ENCODE measurements at regions not wholly inside any gene's neighbourhood (a gene's known extent, or its start where the extent isn't known, plus 50 kb on each side); places are given as distances from the start of the nearest gene placed in this dataset.

- Histone ChIP-seq H3K36me3 (no peaks in the 10 kb centered on the region), H3K4me3 (no peak overlapping the region), H3K4me1 (no peaks in the 10 kb centered on the region), H3K27me3 (no peaks in the 10 kb centered on the region), H3K27ac (no peak overlapping the region), H3K9me3 (no peaks in the 10 kb centered on the region)
- no peak for DNase-seq
- no peak for TF ChIP-seq CTCF (IDR thresholded peaks at IDR 0.05)
- intact Hi-C loops (cut with DNase I; ENCODE audit: low total_unique reads), result no loop called here
Measured at GRCh38 chr2:123768233-123768632, 256.9 kb upstream of the CNTNAP5 start.

- Histone ChIP-seq H3K27me3 (no peaks in the 10 kb centered on the region), H3K27ac (no peak overlapping the region), H3K9me3 (no peaks in the 10 kb centered on the region), H3K4me1 (no peaks in the 10 kb centered on the region), H3K4me3 (no peak overlapping the region), H3K36me3 (no peaks in the 10 kb centered on the region)
- intact Hi-C loops (cut with DNase I; ENCODE audit: low total_unique reads), result no loop called here
- no peak for DNase-seq
- no peak for TF ChIP-seq CTCF (IDR thresholded peaks at IDR 0.05)
Measured at GRCh38 chr2:123769001-123769400, 256.1 kb upstream of the CNTNAP5 start.

GRCh38 chr2:123770996-123771720, 253.9 kb upstream of the CNTNAP5 start:
- H3K36me3 ChIP-seq, result no peaks in the 10 kb centered on the region
- H3K4me3 ChIP-seq, result no peak overlapping the region
- H3K27ac ChIP-seq, result no peak overlapping the region
- no peaks in the 10 kb centered on the region for H3K27me3 ChIP-seq
- no peak for TF ChIP-seq CTCF (IDR thresholded peaks at IDR 0.05)
- DNase-seq, result no peak
- no peaks in the 10 kb centered on the region for H3K4me1 ChIP-seq
- H3K9me3 ChIP-seq, result no peaks in the 10 kb centered on the region
- intact Hi-C loops (cut with DNase I; ENCODE audit: low total_unique reads), result no loop called here

GRCh38 chr2:123771928-123772632, 253.0 kb upstream of the CNTNAP5 start:
- TF ChIP-seq CTCF (IDR thresholded peaks at IDR 0.05), result no peak
- intact Hi-C loops (cut with DNase I; ENCODE audit: low total_unique reads), result no loop called here
- Histone ChIP-seq H3K4me1 (no peaks in the 10 kb centered on the region), H3K4me3 (no peak overlapping the region), H3K9me3 (no peaks in the 10 kb centered on the region), H3K36me3 (no peaks in the 10 kb centered on the region), H3K27me3 (no peaks in the 10 kb centered on the region), H3K27ac (no peak overlapping the region)
- DNase-seq, result no peak

- Histone ChIP-seq H3K36me3 (no peaks in the 10 kb centered on the region), H3K27ac (no peak overlapping the region), H3K4me3 (no peak overlapping the region), H3K4me1 (no peaks in the 10 kb centered on the region), H3K27me3 (no peaks in the 10 kb centered on the region), H3K9me3 (no peaks in the 10 kb centered on the region)
- DNase-seq, result no peak
- no peak for TF ChIP-seq CTCF (IDR thresholded peaks at IDR 0.05)
- intact Hi-C loops (cut with DNase I; ENCODE audit: low total_unique reads), result no loop called here
Measured at GRCh38 chr2:123777116-123777515, 248.0 kb upstream of the CNTNAP5 start.

Measured in tibial artery (tissue), 4 donors.